Stomach (tissue), 4 donors: ENCODE measurements at regions not wholly inside any gene's neighbourhood (a gene's known extent, or its start where the extent isn't known, plus 50 kb on each side); places are given as distances from the start of the nearest gene placed in this dataset.

Experiments
- POLR2A ChIP-seq, 4 donors: fragments of 450-650 bp; IDR thresholded peaks; one replicate each; pipeline ENCODE4 v1.6.1; 2016; ENCODE audit warnings: antibody characterized with exemption in 4 of 4, control low read depth in 2 of 4, mild to moderate bottlenecking in 1 of 4, moderate library complexity in 1 of 4
- TF ChIP-seq, protein P1 (sequence below), 7 experiments: fragments of 450-650 bp in 4 of 7; fragments of 200-600 bp in 3 of 7; sonication (generic) in 3 of 7; IDR thresholded peaks; one replicate each; pipeline ENCODE4 v1.5.1; 2016 to 2019; ENCODE audit warnings: antibody characterized with exemption in 7 of 7, control low read depth in 2 of 7, mild to moderate bottlenecking in 1 of 7

DNA sequence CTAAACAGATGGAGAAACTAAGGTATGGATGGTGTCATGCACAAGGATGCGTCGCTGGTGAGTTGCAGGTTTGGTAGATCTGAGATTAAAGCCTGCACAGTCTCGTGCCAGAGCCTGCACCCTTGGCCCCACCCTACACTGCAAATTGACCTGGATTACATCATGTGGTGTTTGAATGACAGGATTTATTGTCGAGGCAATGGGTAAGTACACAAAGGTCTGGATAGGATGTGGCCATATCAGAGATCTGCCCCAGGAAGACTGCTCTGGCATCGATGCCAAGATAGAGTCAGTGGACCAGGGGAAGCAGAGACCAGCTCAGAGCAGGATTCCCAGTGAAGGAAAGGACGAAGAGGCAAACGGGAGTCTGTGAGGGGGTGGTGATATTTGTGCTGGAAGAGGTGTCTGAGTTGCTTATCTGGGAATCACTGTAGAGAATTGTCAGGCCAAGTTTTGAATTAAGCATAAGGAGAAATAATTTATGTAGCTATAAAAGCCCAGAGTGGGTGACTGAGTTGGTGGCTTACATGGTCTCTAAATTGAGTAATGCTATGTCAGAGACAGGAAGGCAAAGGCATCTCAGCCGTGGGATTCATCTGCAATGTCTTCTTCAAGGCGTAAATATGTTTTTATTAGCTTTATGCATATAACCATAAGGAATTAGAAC is 499.6 kb upstream of the B3GAT1 start:
- TF ChIP-seq, protein P1, sequence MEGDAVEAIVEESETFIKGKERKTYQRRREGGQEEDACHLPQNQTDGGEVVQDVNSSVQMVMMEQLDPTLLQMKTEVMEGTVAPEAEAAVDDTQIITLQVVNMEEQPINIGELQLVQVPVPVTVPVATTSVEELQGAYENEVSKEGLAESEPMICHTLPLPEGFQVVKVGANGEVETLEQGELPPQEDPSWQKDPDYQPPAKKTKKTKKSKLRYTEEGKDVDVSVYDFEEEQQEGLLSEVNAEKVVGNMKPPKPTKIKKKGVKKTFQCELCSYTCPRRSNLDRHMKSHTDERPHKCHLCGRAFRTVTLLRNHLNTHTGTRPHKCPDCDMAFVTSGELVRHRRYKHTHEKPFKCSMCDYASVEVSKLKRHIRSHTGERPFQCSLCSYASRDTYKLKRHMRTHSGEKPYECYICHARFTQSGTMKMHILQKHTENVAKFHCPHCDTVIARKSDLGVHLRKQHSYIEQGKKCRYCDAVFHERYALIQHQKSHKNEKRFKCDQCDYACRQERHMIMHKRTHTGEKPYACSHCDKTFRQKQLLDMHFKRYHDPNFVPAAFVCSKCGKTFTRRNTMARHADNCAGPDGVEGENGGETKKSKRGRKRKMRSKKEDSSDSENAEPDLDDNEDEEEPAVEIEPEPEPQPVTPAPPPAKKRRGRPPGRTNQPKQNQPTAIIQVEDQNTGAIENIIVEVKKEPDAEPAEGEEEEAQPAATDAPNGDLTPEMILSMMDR (IDR thresholded peaks at IDR 0.05): no peak
- TF ChIP-seq POLR2A (IDR thresholded peaks at IDR 0.05): no peak
